Endothelial cell of hepatic sinusoid (primary cell): ENCODE measurements at regions not wholly inside any gene's neighbourhood (a gene's known extent, or its start where the extent isn't known, plus 50 kb on each side); places are given as distances from the start of the nearest gene placed in this dataset.

Experiments used
- in situ Hi-C: cut with HindIII; loops from 2 replicates; pipeline ENCODE4 v1.10.0; 2017; ENCODE audit warnings: low sequenced_read_pairs

- in situ Hi-C loops: no loop called here
Measured at GRCh38 chr12:90020014-90020413, 311.4 kb upstream of the ATP2B1 start.

GRCh38 chr12:90017316-90017715 lies 308.7 kb upstream of the ATP2B1 start:
- in situ Hi-C loops: no loop called here

- in situ Hi-C loops: no loop called here
Measured at GRCh38 chr12:90015228-90015627, 306.6 kb upstream of the ATP2B1 start.

GRCh38 chr12:90013409-90013808 lies 304.8 kb upstream of the ATP2B1 start:
- in situ Hi-C loops: no loop called here

GRCh38 chr12:90010089-90010488 lies 301.5 kb upstream of the ATP2B1 start:
- in situ Hi-C loops: no loop called here

GRCh38 chr12:90008277-90008676 lies 299.6 kb upstream of the ATP2B1 start:
- in situ Hi-C loops: no loop called here

GRCh38 chr12:90004319-90005074 lies 295.9 kb upstream of the ATP2B1 start:
- in situ Hi-C loops: no loop called here

- in situ Hi-C loops: no loop called here
Measured at GRCh38 chr12:90003688-90004087, 295.1 kb upstream of the ATP2B1 start.

GRCh38 chr12:90000721-90001120 lies 292.1 kb upstream of the ATP2B1 start:
- in situ Hi-C loops: no loop called here

- in situ Hi-C loops: no loop called here
Measured at GRCh38 chr12:89999699-90000505, 291.3 kb upstream of the ATP2B1 start.

- in situ Hi-C loops: no loop called here
Measured at GRCh38 chr12:89995870-89996269, 287.2 kb upstream of the ATP2B1 start.

- in situ Hi-C loops: no loop called here
Measured at GRCh38 chr12:89994911-89995310, 286.3 kb upstream of the ATP2B1 start.

- in situ Hi-C loops: no loop called here
Measured at GRCh38 chr12:89993632-89994031, 285.0 kb upstream of the ATP2B1 start.

GRCh38 chr12:89992668-89993451 lies 284.2 kb upstream of the ATP2B1 start:
- in situ Hi-C loops: no loop called here

GRCh38 chr12:89991807-89992590 lies 283.4 kb upstream of the ATP2B1 start:
- in situ Hi-C loops: no loop called here

GRCh38 chr12:89988188-89988915 lies 279.7 kb upstream of the ATP2B1 start:
- in situ Hi-C loops: no loop called here

GRCh38 chr12:89985935-89986334 lies 277.3 kb upstream of the ATP2B1 start:
- in situ Hi-C loops: no loop called here

GRCh38 chr12:89984846-89985245 lies 276.2 kb upstream of the ATP2B1 start:
- in situ Hi-C loops: no loop called here

- in situ Hi-C loops: no loop called here
Measured at GRCh38 chr12:89983622-89984021, 275.0 kb upstream of the ATP2B1 start.

GRCh38 chr12:89980236-89980635 lies 271.6 kb upstream of the ATP2B1 start:
- in situ Hi-C loops: no loop called here
